HG03432 (cell line): ENCODE measurements at regions not wholly inside any gene's neighbourhood (a gene's known extent, or its start where the extent isn't known, plus 50 kb on each side); places are given as distances from the start of the nearest gene placed in this dataset.
"Not testable (repeated sequence)": the region's sequence is repeated elsewhere in the genome, so short reads cannot be mapped to it uniquely, and the experiment has no call there.

Experiments
- ATAC-seq: cut with Tn5 transposase; IDR thresholded peaks from one replicate; pipeline ENCODE4 v1.9.1; 2021; ENCODE audit warnings: mild to moderate bottlenecking, moderate library complexity; ENCODE audit not compliant: unreplicated experiment

- ATAC-seq, result no peak
Observed at GRCh38 chr14:43887523-43887922, 619.6 kb downstream of the FSCB start.

- ATAC-seq, result peak; percentile 80
Observed at GRCh38 chr14:43877351-43877960, 629.6 kb downstream of the FSCB start.

- no peak for ATAC-seq
Observed at GRCh38 chr14:43872752-43873655, 634.1 kb downstream of the FSCB start.

- no peak for ATAC-seq
Observed at GRCh38 chr14:43872222-43872621, 634.9 kb downstream of the FSCB start.

GRCh38 chr14:43858981-43859380 is 648.1 kb downstream of the FSCB start:
- no peak for ATAC-seq

- ATAC-seq, result no peak
Observed at GRCh38 chr14:43855556-43855955, 651.5 kb downstream of the FSCB start.

GRCh38 chr14:43853541-43853940 is 653.5 kb downstream of the FSCB start:
- ATAC-seq, result no peak

GRCh38 chr14:43803076-43803689 is 703.9 kb downstream of the FSCB start:
- ATAC-seq, result peak; percentile 87

- no peak for ATAC-seq
Observed at GRCh38 chr14:43795600-43796228, 711.4 kb downstream of the FSCB start.

GRCh38 chr14:43793579-43793978 is 713.5 kb downstream of the FSCB start:
- ATAC-seq, result no peak

GRCh38 chr14:43792980-43793379 is 714.1 kb downstream of the FSCB start:
- ATAC-seq, result no peak

- ATAC-seq, result no peak
Observed at GRCh38 chr14:43790681-43791080, 716.4 kb downstream of the FSCB start.

GRCh38 chr14:43789458-43789857 is 717.6 kb downstream of the FSCB start:
- no peak for ATAC-seq

GRCh38 chr14:43786066-43786762 is 720.9 kb downstream of the FSCB start:
- ATAC-seq, result no peak

- ATAC-seq, result not testable (repeated sequence)
Observed at GRCh38 chr14:43784432-43784831, 722.7 kb downstream of the FSCB start.

GRCh38 chr14:43778937-43779639 is 728.0 kb downstream of the FSCB start:
- ATAC-seq, result no peak

- ATAC-seq, result no peak
Observed at GRCh38 chr14:43778570-43778936, 728.5 kb downstream of the FSCB start.

GRCh38 chr14:43765474-43765873 is 741.6 kb downstream of the FSCB start:
- ATAC-seq, result peak; percentile 67

GRCh38 chr14:43764433-43764832 is 742.6 kb downstream of the FSCB start:
- no peak for ATAC-seq

GRCh38 chr14:43755707-43756106 is 751.4 kb downstream of the FSCB start:
- ATAC-seq, result no peak
